ENCODE measurements at regions not wholly inside any gene's neighbourhood (a gene's known extent, or its start where the extent isn't known, plus 50 kb on each side); places are given as distances from the start of the nearest gene placed in this dataset.

- no peaks in the 10 kb centered on the region for H3K9me3 ChIP-seq
- no peaks in the 10 kb centered on the region for H3K36me3 ChIP-seq
- 17 to 32% (median 24%) methylated on average over 3 of the region's 3 CpGs for WGBS, 3 donors
- intact Hi-C loops (cut with DNase I), result no loop called here
- no peaks in the 10 kb centered on the region for H3K4me1 ChIP-seq (ENCODE audit: insufficient read depth)
- no peak overlapping the region for H3K4me3 ChIP-seq
- TF ChIP-seq POLR2A (IDR thresholded peaks at IDR 0.05) (no peak), CTCF (IDR thresholded peaks at IDR 0.05) (no peak), EP300 (IDR thresholded peaks at IDR 0.05) (no peak)
- H3K27ac ChIP-seq, result no peak overlapping the region
- no peak for DNase-seq
- no peaks in the 10 kb centered on the region for H3K27me3 ChIP-seq
Measured at GRCh38 chr1:29415861-29416260, 179.5 kb downstream of the PTPRU start.

GRCh38 chr1:29415156-29415830 lies 179.0 kb downstream of the PTPRU start:
- Histone ChIP-seq H3K36me3 (no peaks in the 10 kb centered on the region), H3K27ac (no peak overlapping the region), H3K4me3 (no peak overlapping the region), H3K27me3 (no peaks in the 10 kb centered on the region), H3K9me3 (no peaks in the 10 kb centered on the region), H3K4me1 (ENCODE audit: insufficient read depth) (no peaks in the 10 kb centered on the region)
- 26 to 39% (median 39%) methylated on average over 9 of the region's 9 CpGs for WGBS, 3 donors
- intact Hi-C loops (cut with DNase I), result no loop called here
- no peak for TF ChIP-seq CTCF (IDR thresholded peaks at IDR 0.05)
- no peak for TF ChIP-seq POLR2A (IDR thresholded peaks at IDR 0.05)
- TF ChIP-seq EP300 (IDR thresholded peaks at IDR 0.05), result no peak
- no peak for DNase-seq

- intact Hi-C loops (cut with DNase I), result no loop called here
- no peak overlapping the region for H3K4me3 ChIP-seq
Measured at GRCh38 chr1:29414086-29414485, 177.8 kb downstream of the PTPRU start.

GRCh38 chr1:29413661-29414060 lies 177.3 kb downstream of the PTPRU start:
- no peaks in the 10 kb centered on the region for H3K36me3 ChIP-seq
- TF ChIP-seq POLR2A (IDR thresholded peaks at IDR 0.05), result no peak
- no peak for TF ChIP-seq CTCF (IDR thresholded peaks at IDR 0.05)
- no peak for TF ChIP-seq EP300 (IDR thresholded peaks at IDR 0.05)
- 74% methylated on average over 10 of the region's 10 CpGs for WGBS, 3 donors
- intact Hi-C loops (cut with DNase I), result no loop called here
- H3K4me1 ChIP-seq (ENCODE audit: insufficient read depth), result no peaks in the 10 kb centered on the region
- H3K27ac ChIP-seq, result no peak overlapping the region
- no peak overlapping the region for H3K4me3 ChIP-seq
- no peak for DNase-seq
- H3K9me3 ChIP-seq, result no peaks in the 10 kb centered on the region
- no peaks in the 10 kb centered on the region for H3K27me3 ChIP-seq

More at GRCh38 chr1:29414086-29414485, 177.8 kb downstream of the PTPRU start:
- no peaks in the 10 kb centered on the region for H3K4me1 ChIP-seq (ENCODE audit: insufficient read depth)
- no peaks in the 10 kb centered on the region for H3K27me3 ChIP-seq
- WGBS, 3 donors, result 11 to 26% (median 15%) methylated on average over 4 of the region's 4 CpGs
- H3K36me3 ChIP-seq, result no peaks in the 10 kb centered on the region
- no peak for DNase-seq
- no peak overlapping the region for H3K27ac ChIP-seq
- TF ChIP-seq EP300 (IDR thresholded peaks at IDR 0.05), result no peak
- TF ChIP-seq CTCF (IDR thresholded peaks at IDR 0.05), result no peak
- no peak for TF ChIP-seq POLR2A (IDR thresholded peaks at IDR 0.05)
- H3K9me3 ChIP-seq, result no peaks in the 10 kb centered on the region

Data from ovary (tissue), 7 donors.